Ishikawa (cell line): ENCODE measurements at regions not wholly inside any gene's neighbourhood (a gene's known extent, or its start where the extent isn't known, plus 50 kb on each side); places are given as distances from the start of the nearest gene placed in this dataset.

Experiments
- CEBPB ChIP-seq: IDR thresholded peaks from 2 replicates; pipeline ENCODE4 v1.6.1; 2012
- CREB1 ChIP-seq: IDR thresholded peaks from 2 replicates; pipeline ENCODE4 v1.6.1; 2012; ENCODE audit warnings: low read depth
- EGR1 ChIP-seq: IDR thresholded peaks from 2 replicates; pipeline ENCODE4 v1.6.1; 2012
- EP300 ChIP-seq: IDR thresholded peaks from 2 replicates; pipeline ENCODE4 v1.6.1; 2012; ENCODE audit warnings: borderline replicate concordance
- FOXM1 ChIP-seq: IDR thresholded peaks from 2 replicates; pipeline ENCODE4 v1.6.1; 2012; ENCODE audit warnings: low read depth, borderline replicate concordance
- MAX ChIP-seq: IDR thresholded peaks from 2 replicates; pipeline ENCODE4 v1.6.1; 2012
- NFIC ChIP-seq: IDR thresholded peaks from 2 replicates; pipeline ENCODE4 v1.6.1; 2012
- RAD21 ChIP-seq: IDR thresholded peaks from 2 replicates; pipeline ENCODE4 v1.6.1; 2012; ENCODE audit warnings: low read depth
- TAF1 ChIP-seq: IDR thresholded peaks from 2 replicates; pipeline ENCODE4 v1.6.1; 2012; ENCODE audit warnings: low read depth, mild to moderate bottlenecking
- TCF12 ChIP-seq: IDR thresholded peaks from 2 replicates; pipeline ENCODE4 v1.6.1; 2012; ENCODE audit warnings: low read depth
- TEAD4 ChIP-seq: IDR thresholded peaks from 2 replicates; pipeline ENCODE4 v1.6.1; 2012
- USF1 ChIP-seq: IDR thresholded peaks from 2 replicates; pipeline ENCODE4 v1.6.1; 2012
- YY1 ChIP-seq: IDR thresholded peaks from 2 replicates; pipeline ENCODE4 v1.6.1; 2012; ENCODE audit warnings: low read depth
- ZBTB7A ChIP-seq: IDR thresholded peaks from 2 replicates; pipeline ENCODE4 v1.6.1; 2012; ENCODE audit warnings: low read depth
- TF ChIP-seq, protein P1 (sequence below): IDR thresholded peaks from 2 replicates; pipeline ENCODE4 v1.6.1; 2012; ENCODE audit warnings: low read depth, mild to moderate bottlenecking

- TF ChIP-seq TCF12: no peak
- peak; percentile 18; the same call in 1 of the 2 replicates for TF ChIP-seq RAD21
- peak; percentile 55; the same call in 1 of the 2 replicates for TF ChIP-seq NFIC
- TF ChIP-seq USF1: no peak
Measured at GRCh38 chr4:160880180-160880579, 1283.6 kb downstream of the FSTL5 start.

- no peak for TF ChIP-seq ZBTB7A
- no peak for TF ChIP-seq MAX
- TF ChIP-seq, protein P1, sequence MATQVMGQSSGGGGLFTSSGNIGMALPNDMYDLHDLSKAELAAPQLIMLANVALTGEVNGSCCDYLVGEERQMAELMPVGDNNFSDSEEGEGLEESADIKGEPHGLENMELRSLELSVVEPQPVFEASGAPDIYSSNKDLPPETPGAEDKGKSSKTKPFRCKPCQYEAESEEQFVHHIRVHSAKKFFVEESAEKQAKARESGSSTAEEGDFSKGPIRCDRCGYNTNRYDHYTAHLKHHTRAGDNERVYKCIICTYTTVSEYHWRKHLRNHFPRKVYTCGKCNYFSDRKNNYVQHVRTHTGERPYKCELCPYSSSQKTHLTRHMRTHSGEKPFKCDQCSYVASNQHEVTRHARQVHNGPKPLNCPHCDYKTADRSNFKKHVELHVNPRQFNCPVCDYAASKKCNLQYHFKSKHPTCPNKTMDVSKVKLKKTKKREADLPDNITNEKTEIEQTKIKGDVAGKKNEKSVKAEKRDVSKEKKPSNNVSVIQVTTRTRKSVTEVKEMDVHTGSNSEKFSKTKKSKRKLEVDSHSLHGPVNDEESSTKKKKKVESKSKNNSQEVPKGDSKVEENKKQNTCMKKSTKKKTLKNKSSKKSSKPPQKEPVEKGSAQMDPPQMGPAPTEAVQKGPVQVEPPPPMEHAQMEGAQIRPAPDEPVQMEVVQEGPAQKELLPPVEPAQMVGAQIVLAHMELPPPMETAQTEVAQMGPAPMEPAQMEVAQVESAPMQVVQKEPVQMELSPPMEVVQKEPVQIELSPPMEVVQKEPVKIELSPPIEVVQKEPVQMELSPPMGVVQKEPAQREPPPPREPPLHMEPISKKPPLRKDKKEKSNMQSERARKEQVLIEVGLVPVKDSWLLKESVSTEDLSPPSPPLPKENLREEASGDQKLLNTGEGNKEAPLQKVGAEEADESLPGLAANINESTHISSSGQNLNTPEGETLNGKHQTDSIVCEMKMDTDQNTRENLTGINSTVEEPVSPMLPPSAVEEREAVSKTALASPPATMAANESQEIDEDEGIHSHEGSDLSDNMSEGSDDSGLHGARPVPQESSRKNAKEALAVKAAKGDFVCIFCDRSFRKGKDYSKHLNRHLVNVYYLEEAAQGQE: no peak
- TF ChIP-seq FOXM1: no peak
- no peak for TF ChIP-seq EGR1
- TF ChIP-seq TAF1: no peak
- no peak for TF ChIP-seq CEBPB
- no peak for TF ChIP-seq TCF12
Measured at GRCh38 chr4:160887668-160888067, 1276.1 kb downstream of the FSTL5 start.

DNA sequence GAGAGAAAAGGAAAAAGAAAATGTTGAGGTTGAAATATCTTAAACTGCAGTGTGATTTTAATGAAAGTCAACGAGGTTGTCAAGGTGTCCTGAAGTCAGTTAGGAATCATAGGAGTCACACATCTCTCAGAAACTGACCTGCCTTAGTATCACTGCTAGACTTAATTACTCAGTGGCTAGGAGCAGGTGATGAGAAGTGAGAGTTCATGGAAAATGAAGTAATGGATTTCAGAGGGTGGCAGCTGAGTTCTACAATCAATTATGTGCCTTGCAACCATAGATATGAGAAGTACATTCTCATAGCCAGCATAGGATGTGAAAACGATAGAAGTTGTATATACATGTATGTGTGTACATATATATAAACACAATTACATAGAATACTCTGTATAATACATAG, 1269.7 kb downstream of the FSTL5 start:
- TF ChIP-seq, protein P1: no peak
- no peak for TF ChIP-seq TAF1
- no peak for TF ChIP-seq YY1
- no peak for TF ChIP-seq TCF12

DNA sequence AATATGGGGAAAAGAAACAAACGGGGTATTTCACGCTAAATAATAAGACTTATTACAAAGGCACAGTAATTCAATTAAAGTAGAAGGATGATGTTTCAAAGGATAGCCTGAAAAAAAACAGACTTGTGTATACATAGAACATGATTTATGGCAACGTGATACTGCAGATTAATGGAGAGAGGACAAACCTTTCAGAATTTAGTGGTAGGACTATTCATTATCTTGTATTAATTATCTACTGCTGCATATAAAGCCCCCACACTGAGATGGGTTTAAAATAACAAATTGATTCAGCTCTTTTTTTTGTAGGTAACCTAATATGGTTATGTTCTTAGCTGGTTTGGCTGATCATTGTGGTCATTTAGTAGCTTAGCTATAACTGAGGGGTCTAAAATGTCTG, 1269.0 kb downstream of the FSTL5 start:
- TF ChIP-seq MAX: no peak
- no peak for TF ChIP-seq CEBPB
- no peak for TF ChIP-seq NFIC
- TF ChIP-seq RAD21: no peak
- no peak for TF ChIP-seq TAF1
- TF ChIP-seq, protein P1: no peak
- no peak for TF ChIP-seq TCF12
- TF ChIP-seq ZBTB7A: no peak
- no peak for TF ChIP-seq EP300
- no peak for TF ChIP-seq USF1

DNA sequence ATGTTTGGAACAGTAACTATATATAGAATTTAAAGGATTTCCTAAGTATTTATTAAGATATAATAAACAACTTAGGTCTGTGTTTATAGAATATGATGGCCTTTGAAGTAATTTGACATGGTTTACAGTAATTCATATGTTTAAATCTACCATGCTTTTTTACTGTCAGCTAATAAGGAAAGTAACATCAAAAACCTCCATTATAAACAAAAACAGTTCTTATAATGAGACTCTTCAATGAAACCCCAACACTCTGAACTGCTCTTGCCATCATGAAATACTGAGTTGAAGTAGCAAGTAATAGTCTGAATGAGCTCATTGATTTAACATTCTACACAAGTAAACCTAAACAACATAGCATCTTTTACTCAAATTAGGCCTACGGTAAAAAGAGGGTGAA, 1236.5 kb downstream of the FSTL5 start:
- TF ChIP-seq MAX (no peak), CEBPB (no peak), TEAD4 (no peak), YY1 (no peak), TCF12 (no peak), EP300 (no peak), FOXM1 (no peak), RAD21 (no peak), ZBTB7A (no peak), USF1 (no peak), TAF1 (no peak), NFIC (no peak), EGR1 (no peak), CREB1 (no peak)
- TF ChIP-seq, protein P1: no peak
